Adrenal gland (tissue), 5 donors: ENCODE measurements at regions not wholly inside any gene's neighbourhood (a gene's known extent, or its start where the extent isn't known, plus 50 kb on each side); places are given as distances from the start of the nearest gene placed in this dataset.

Experiments
- POLR2A ChIP-seq, 2 donors: fragments of 450-650 bp; IDR thresholded peaks; one replicate each; pipeline ENCODE4 v1.6.1; 2017; ENCODE audit warnings: antibody characterized with exemption in 2 of 2, mild to moderate bottlenecking in 2 of 2, moderate library complexity in 1 of 2
- TF ChIP-seq, protein P1 (sequence below), 6 experiments: fragments of 450-650 bp in 4 of 6; fragments of 200-600 bp in 2 of 6; sonication (generic) in 1 of 6; IDR thresholded peaks; 1 replicate in 5 of 6; 2 replicates in 1 of 6; pipeline versions ENCODE4 v1.5.1 to v1.8.0; 2016 to 2021; ENCODE audit warnings: antibody characterized with exemption in 6 of 6, mild to moderate bottlenecking in 2 of 6, moderate library complexity in 1 of 6
- donor health status: DM: no; HTN: no; CAD: no.

DNA sequence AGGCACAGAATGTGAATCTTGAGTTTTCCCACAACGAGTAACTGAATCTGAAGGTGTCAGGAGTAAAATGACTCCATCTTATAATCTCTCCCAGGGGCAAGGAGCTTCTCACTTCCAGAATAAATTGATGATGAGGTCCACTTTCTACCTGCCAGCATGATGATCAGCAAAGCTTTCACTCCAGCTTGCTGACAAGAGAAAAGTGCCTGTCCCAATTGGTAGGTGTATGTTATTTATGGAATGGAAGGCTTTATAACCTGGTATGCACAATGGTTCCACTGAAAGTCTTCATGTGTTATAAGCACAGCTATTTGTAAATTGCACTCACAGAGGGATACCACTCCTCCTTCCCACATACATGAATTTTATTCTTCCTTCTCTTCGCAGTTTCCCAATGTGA, 401.0 kb upstream of the UBE2E3 start:
- no peak for TF ChIP-seq POLR2A (IDR thresholded peaks at IDR 0.05)
- TF ChIP-seq, protein P1, sequence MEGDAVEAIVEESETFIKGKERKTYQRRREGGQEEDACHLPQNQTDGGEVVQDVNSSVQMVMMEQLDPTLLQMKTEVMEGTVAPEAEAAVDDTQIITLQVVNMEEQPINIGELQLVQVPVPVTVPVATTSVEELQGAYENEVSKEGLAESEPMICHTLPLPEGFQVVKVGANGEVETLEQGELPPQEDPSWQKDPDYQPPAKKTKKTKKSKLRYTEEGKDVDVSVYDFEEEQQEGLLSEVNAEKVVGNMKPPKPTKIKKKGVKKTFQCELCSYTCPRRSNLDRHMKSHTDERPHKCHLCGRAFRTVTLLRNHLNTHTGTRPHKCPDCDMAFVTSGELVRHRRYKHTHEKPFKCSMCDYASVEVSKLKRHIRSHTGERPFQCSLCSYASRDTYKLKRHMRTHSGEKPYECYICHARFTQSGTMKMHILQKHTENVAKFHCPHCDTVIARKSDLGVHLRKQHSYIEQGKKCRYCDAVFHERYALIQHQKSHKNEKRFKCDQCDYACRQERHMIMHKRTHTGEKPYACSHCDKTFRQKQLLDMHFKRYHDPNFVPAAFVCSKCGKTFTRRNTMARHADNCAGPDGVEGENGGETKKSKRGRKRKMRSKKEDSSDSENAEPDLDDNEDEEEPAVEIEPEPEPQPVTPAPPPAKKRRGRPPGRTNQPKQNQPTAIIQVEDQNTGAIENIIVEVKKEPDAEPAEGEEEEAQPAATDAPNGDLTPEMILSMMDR (IDR thresholded peaks at IDR 0.05): no peak
